Testis (tissue), 2 donors: ENCODE measurements at regions not wholly inside any gene's neighbourhood (a gene's known extent, or its start where the extent isn't known, plus 50 kb on each side); places are given as distances from the start of the nearest gene placed in this dataset.

Source experiments
- DNase-seq: peaks from one replicate; pipeline ENCODE4 v3.0.0-alpha.2; 2019
- H3K27ac ChIP-seq, 2 donors: fragments of 200-600 bp; sonication (generic); one replicate each; pipeline ENCODE4 v1.5.1; 2019
- H3K27me3 ChIP-seq: fragments of 200-600 bp; sonication (generic); one replicate; pipeline ENCODE4 v1.5.1; 2019
- H3K36me3 ChIP-seq: fragments of 200-600 bp; sonication (generic); one replicate; pipeline ENCODE4 v1.5.1; 2017; ENCODE audit warnings: low read depth; ENCODE audit errors: missing control alignments
- H3K4me1 ChIP-seq: fragments of 200-600 bp; sonication (generic); one replicate; pipeline ENCODE4 v1.5.1; 2019
- H3K4me3 ChIP-seq, 2 donors: fragments of 200-600 bp; sonication (generic); one replicate each; pipeline ENCODE4 v1.5.1; 2017 to 2019
- H3K9me3 ChIP-seq: fragments of 200-600 bp; sonication (generic); one replicate; pipeline ENCODE4 v1.5.1; 2017
- CTCF ChIP-seq, 3 experiments: fragments of 450-650 bp in 2 of 3; fragments of 200-600 bp in 1 of 3; sonication (generic) in 1 of 3; IDR thresholded peaks; one replicate each; pipeline ENCODE4 v1.5.1; 2016 to 2019; ENCODE audit warnings: antibody characterized with exemption in 3 of 3, mild to moderate bottlenecking in 2 of 3, moderate library complexity in 1 of 3
- POLR2A ChIP-seq: fragments of 450-650 bp; IDR thresholded peaks from one replicate; pipeline ENCODE4 v1.6.1; 2017; ENCODE audit warnings: antibody characterized with exemption, mild to moderate bottlenecking, moderate library complexity
- WGBS, 2 donors: methylation state at CpG; one replicate each; pipeline ENCODE4 v1.1.5; 2018; 5-methylcytosine and 5-hydroxymethylcytosine counted together
- intact Hi-C: fragments of 100-400 bp; cut with DNase I; formaldehyde crosslinking; loops from one replicate; pipeline ENCODE4 v1.15.1; 2023; ENCODE audit warnings: low total_unique reads

GRCh38 chr1:208308221-208308620 is 64.0 kb upstream of the PLXNA2 start:
- Histone ChIP-seq H3K27ac (no peak overlapping the region), H3K27me3 (no peaks in the 10 kb centered on the region), H3K4me3 (no peak overlapping the region), H3K9me3 (no peaks in the 10 kb centered on the region), H3K4me1 (no peaks in the 10 kb centered on the region), H3K36me3 (no peaks in the 10 kb centered on the region)
- TF ChIP-seq CTCF (IDR thresholded peaks at IDR 0.05) (no peak), POLR2A (no peak)
- no peak for DNase-seq
- intact Hi-C loops = no loop called here
- WGBS, 2 donors = 88 to 89% methylated on average over 3 of the region's 3 CpGs

- Histone ChIP-seq H3K9me3 (no peaks in the 10 kb centered on the region), H3K36me3 (no peaks in the 10 kb centered on the region), H3K4me3 (no peak overlapping the region), H3K27ac (no peak overlapping the region), H3K27me3 (no peaks in the 10 kb centered on the region), H3K4me1 (no peaks in the 10 kb centered on the region)
- WGBS, 2 donors = 72 to 86% methylated on average over 7 of the region's 7 CpGs
- no peak for DNase-seq
- TF ChIP-seq CTCF (IDR thresholded peaks at IDR 0.05) (no peak), POLR2A (no peak)
- intact Hi-C loops = no loop called here
Measured at GRCh38 chr1:208309771-208310170, 65.6 kb upstream of the PLXNA2 start.

- Histone ChIP-seq H3K36me3 (no peaks in the 10 kb centered on the region), H3K27ac (no peak overlapping the region), H3K27me3 (no peaks in the 10 kb centered on the region), H3K4me1 (no peaks in the 10 kb centered on the region), H3K9me3 (no peaks in the 10 kb centered on the region), H3K4me3 (no peak overlapping the region)
- DNase-seq = no peak
- TF ChIP-seq POLR2A (no peak), CTCF (IDR thresholded peaks at IDR 0.05) (no peak)
- intact Hi-C loops = no loop called here
Measured at GRCh38 chr1:208312706-208313105, 68.5 kb upstream of the PLXNA2 start.

GRCh38 chr1:208314431-208314830 is 70.2 kb upstream of the PLXNA2 start:
- Histone ChIP-seq H3K27me3 (no peaks in the 10 kb centered on the region), H3K4me3 (no peak overlapping the region), H3K9me3 (no peaks in the 10 kb centered on the region), H3K36me3 (no peaks in the 10 kb centered on the region), H3K4me1 (no peaks in the 10 kb centered on the region), H3K27ac (no peak overlapping the region)
- 79 to 87% methylated on average over 2 of the region's 2 CpGs for WGBS, 2 donors
- no peak for TF ChIP-seq POLR2A
- no peak for TF ChIP-seq CTCF (IDR thresholded peaks at IDR 0.05)
- intact Hi-C loops = no loop called here
- no peak for DNase-seq

GRCh38 chr1:208318150-208318734 is 74.1 kb upstream of the PLXNA2 start:
- TF ChIP-seq POLR2A (no peak), CTCF (IDR thresholded peaks at IDR 0.05) (no peak)
- 92 to 93% methylated on average over 2 of the region's 2 CpGs for WGBS, 2 donors
- no peaks in the 10 kb centered on the region for H3K36me3 ChIP-seq
- no peak for DNase-seq
- H3K4me1 ChIP-seq = no peaks in the 10 kb centered on the region
- H3K27me3 ChIP-seq = no peaks in the 10 kb centered on the region
- H3K27ac ChIP-seq = no peak overlapping the region
- H3K9me3 ChIP-seq = no peaks in the 10 kb centered on the region
- intact Hi-C loops = no loop called here
- H3K4me3 ChIP-seq = no peak overlapping the region
